Endothelial cell of umbilical vein (primary cell): ENCODE measurements at regions not wholly inside any gene's neighbourhood (a gene's known extent, or its start where the extent isn't known, plus 50 kb on each side); places are given as distances from the start of the nearest gene placed in this dataset.
"Not testable (repeated sequence)": the region's sequence is repeated elsewhere in the genome, so short reads cannot be mapped to it uniquely, and the experiment has no call there.

Experiments
- CTCF ChIP-seq, 2 donors: IDR thresholded peaks; 1 replicate in 1 of 2; 2 replicates in 1 of 2; pipeline ENCODE4 v1.5.1; 2011; ENCODE audit warnings: low read length in 2 of 2, mild to moderate bottlenecking in 2 of 2, moderate library complexity in 2 of 2, control low read depth in 1 of 2, inconsistent platforms in 1 of 2, low read depth in 1 of 2; ENCODE audit not compliant: insufficient read depth in 1 of 2; ENCODE audit errors: extremely low read depth in 1 of 2
- EZH2 ChIP-seq: IDR thresholded peaks from 2 replicates; pipeline ENCODE4 v1.6.1; 2012; ENCODE audit warnings: borderline replicate concordance, low read depth, mild to moderate bottlenecking, moderate library complexity, low read length, inconsistent platforms; ENCODE audit not compliant: severe bottlenecking
- FOS ChIP-seq: IDR thresholded peaks from 2 replicates; pipeline ENCODE4 v1.6.1; 2011; ENCODE audit warnings: mild to moderate bottlenecking, low read length, moderate library complexity, borderline replicate concordance; ENCODE audit not compliant: insufficient read depth
- GATA2 ChIP-seq: IDR thresholded peaks from 2 replicates; pipeline ENCODE4 v1.7.0; 2011; ENCODE audit warnings: low read depth, mild to moderate bottlenecking, moderate library complexity, mixed read lengths, low read length; ENCODE audit not compliant: insufficient read length, insufficient read depth
- POLR2A ChIP-seq: IDR thresholded peaks from 2 replicates; pipeline ENCODE4 v1.6.1; 2012; ENCODE audit warnings: low read depth, mild to moderate bottlenecking, control low read depth, low read length

GRCh38 chr20:7175827-7176226, 408.3 kb downstream of the BMP2 start:
- TF ChIP-seq CTCF (IDR thresholded peaks at IDR 0.05; ENCODE audit: extremely low read depth in 1 of 2, insufficient read depth in 1 of 2, low read depth in 1 of 2, low read length in 2 of 2); FOS; POLR2A; GATA2; EZH2: not testable (repeated sequence)
